A549 (cell line): ENCODE measurements at regions not wholly inside any gene's neighbourhood (a gene's known extent, or its start where the extent isn't known, plus 50 kb on each side); places are given as distances from the start of the nearest gene placed in this dataset.

Experiments
- BHLHE40 ChIP-seq: IDR thresholded peaks from 2 replicates; pipeline ENCODE4 v1.6.1; 2012; ENCODE audit warnings: low read depth, low read length, inconsistent platforms
- CEBPB ChIP-seq, 2 experiments: fragments of >200 bp in 1 of 2; sonication (Bioruptor Twin) in 1 of 2; formaldehyde crosslinking in 1 of 2; IDR thresholded peaks; 2 replicates each; pipeline ENCODE4 v1.6.1; 2012 to 2016
- CTCF ChIP-seq: fragments of >200 bp; sonication (Bioruptor Twin); formaldehyde crosslinking; IDR thresholded peaks from 3 replicates; pipeline ENCODE4 v1.5.1; 2016
- MAX ChIP-seq: IDR thresholded peaks from 2 replicates; pipeline ENCODE4 v1.6.1; 2012
- POLR2A ChIP-seq: IDR thresholded peaks from 2 replicates; pipeline ENCODE4 v1.6.1; 2012; ENCODE audit warnings: mild to moderate bottlenecking, low read length
- RAD21 ChIP-seq, 2 experiments: fragments of >200 bp in 1 of 2; sonication (Bioruptor Twin) in 1 of 2; formaldehyde crosslinking in 1 of 2; IDR thresholded peaks in 1 of 2; conservative IDR thresholded peaks in 1 of 2; 2 replicates in 1 of 2; 3 replicates in 1 of 2; pipeline ENCODE4 v1.6.1; 2012 to 2018; ENCODE audit warnings: inconsistent platforms in 1 of 2
- RCOR1 ChIP-seq: fragments of 150-350 bp; IDR thresholded peaks from 2 replicates; pipeline ENCODE4 v1.6.1; 2014; ENCODE audit warnings: antibody characterized with exemption, low read length, low read depth
- REST ChIP-seq: fragments of 200-600 bp; sonication (generic); IDR thresholded peaks from 2 replicates; pipeline ENCODE4 v1.6.1; 2016; ENCODE audit warnings: antibody characterized with exemption, mild to moderate bottlenecking, moderate library complexity
- SMC3 ChIP-seq: fragments of >200 bp; sonication (Bioruptor Twin); formaldehyde crosslinking; IDR thresholded peaks from 3 replicates; pipeline ENCODE4 v1.6.1; 2018; ENCODE audit warnings: inconsistent platforms
- ZFP36 ChIP-seq: fragments of 450-650 bp; IDR thresholded peaks from 2 replicates; pipeline ENCODE4 v1.6.1; 2014; ENCODE audit warnings: borderline replicate concordance; ENCODE audit not compliant: partially characterized antibody
- TF ChIP-seq, protein P1 (sequence below): IDR thresholded peaks from 2 replicates; pipeline ENCODE4 v1.6.1; 2012

- TF ChIP-seq POLR2A (no peak), REST (no peak), ZFP36 (no peak), SMC3 (no peak), CTCF (no peak), MAX (no peak), CEBPB (IDR thresholded peaks at IDR 0.05) (no peak), RCOR1 (no peak), BHLHE40 (no peak), RAD21 (conservative IDR thresholded peaks at IDR 0.05 in 1 of 2, IDR thresholded peaks at IDR 0.05 in 1 of 2) (no peak)
- TF ChIP-seq, protein P1, sequence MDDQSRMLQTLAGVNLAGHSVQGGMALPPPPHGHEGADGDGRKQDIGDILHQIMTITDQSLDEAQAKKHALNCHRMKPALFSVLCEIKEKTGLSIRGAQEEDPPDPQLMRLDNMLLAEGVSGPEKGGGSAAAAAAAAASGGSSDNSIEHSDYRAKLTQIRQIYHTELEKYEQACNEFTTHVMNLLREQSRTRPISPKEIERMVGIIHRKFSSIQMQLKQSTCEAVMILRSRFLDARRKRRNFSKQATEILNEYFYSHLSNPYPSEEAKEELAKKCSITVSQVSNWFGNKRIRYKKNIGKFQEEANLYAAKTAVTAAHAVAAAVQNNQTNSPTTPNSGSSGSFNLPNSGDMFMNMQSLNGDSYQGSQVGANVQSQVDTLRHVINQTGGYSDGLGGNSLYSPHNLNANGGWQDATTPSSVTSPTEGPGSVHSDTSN, result no peak
Observed at GRCh38 chr3:177527182-177527581, 329.9 kb upstream of the TBL1XR1 start.
